HG03439 (cell line): ENCODE measurements at regions not wholly inside any gene's neighbourhood (a gene's known extent, or its start where the extent isn't known, plus 50 kb on each side); places are given as distances from the start of the nearest gene placed in this dataset.
"Not testable (repeated sequence)": the region's sequence is repeated elsewhere in the genome, so short reads cannot be mapped to it uniquely, and the experiment has no call there.

Experiments
- ATAC-seq: cut with Tn5 transposase; IDR thresholded peaks from one replicate; pipeline ENCODE4 v1.9.1; 2021; ENCODE audit warnings: mild to moderate bottlenecking, moderate library complexity; ENCODE audit not compliant: unreplicated experiment

- ATAC-seq: not testable (repeated sequence)
Measured at GRCh38 chr11:67877316-67877715, 126.6 kb downstream of the UNC93B1 start.

- not testable (repeated sequence) for ATAC-seq
Measured at GRCh38 chr11:67873223-67873622, 130.7 kb downstream of the UNC93B1 start.

GRCh38 chr11:67871168-67871567, 132.7 kb downstream of the UNC93B1 start:
- not testable (repeated sequence) for ATAC-seq

GRCh38 chr11:67862896-67863295, 141.0 kb downstream of the UNC93B1 start:
- not testable (repeated sequence) for ATAC-seq

GRCh38 chr11:67859513-67860161, 144.3 kb downstream of the UNC93B1 start:
- not testable (repeated sequence) for ATAC-seq

- not testable (repeated sequence) for ATAC-seq
Measured at GRCh38 chr11:67850747-67851146, 153.2 kb downstream of the UNC93B1 start.

GRCh38 chr11:67849766-67850165, 154.1 kb downstream of the UNC93B1 start:
- ATAC-seq: not testable (repeated sequence)

- ATAC-seq: not testable (repeated sequence)
Measured at GRCh38 chr11:67847896-67848875, 155.7 kb downstream of the UNC93B1 start.

GRCh38 chr11:67846303-67846702, 157.6 kb downstream of the UNC93B1 start:
- not testable (repeated sequence) for ATAC-seq

GRCh38 chr11:67845296-67845695, 158.6 kb downstream of the UNC93B1 start:
- ATAC-seq: not testable (repeated sequence)

GRCh38 chr11:67840599-67840998, 163.3 kb downstream of the UNC93B1 start:
- not testable (repeated sequence) for ATAC-seq

- ATAC-seq: not testable (repeated sequence)
Measured at GRCh38 chr11:67830152-67830551, 155.7 kb upstream of the ALDH3B2 start.

- ATAC-seq: not testable (repeated sequence)
Measured at GRCh38 chr11:67826951-67827296, 152.5 kb upstream of the ALDH3B2 start.

GRCh38 chr11:67826028-67826950, 151.9 kb upstream of the ALDH3B2 start:
- not testable (repeated sequence) for ATAC-seq

GRCh38 chr11:67824861-67825260, 150.4 kb upstream of the ALDH3B2 start:
- ATAC-seq: not testable (repeated sequence)

- ATAC-seq: no peak
Measured at GRCh38 chr11:67820081-67820480, 145.7 kb upstream of the ALDH3B2 start.

GRCh38 chr11:67817558-67817957, 143.1 kb upstream of the ALDH3B2 start:
- not testable (repeated sequence) for ATAC-seq

GRCh38 chr11:67809301-67809700, 134.9 kb upstream of the ALDH3B2 start:
- ATAC-seq: not testable (repeated sequence)

- not testable (repeated sequence) for ATAC-seq
Measured at GRCh38 chr11:67807896-67808295, 133.5 kb upstream of the ALDH3B2 start.

GRCh38 chr11:67806728-67807235, 132.4 kb upstream of the ALDH3B2 start:
- ATAC-seq: not testable (repeated sequence)
